Vagina (tissue), 2 donors: ENCODE measurements at regions not wholly inside any gene's neighbourhood (a gene's known extent, or its start where the extent isn't known, plus 50 kb on each side); places are given as distances from the start of the nearest gene placed in this dataset.

Experiments
- POLR2A ChIP-seq, 2 donors: fragments of 450-650 bp; IDR thresholded peaks; one replicate each; pipeline ENCODE4 v1.6.1; 2017; ENCODE audit warnings: antibody characterized with exemption in 2 of 2, mild to moderate bottlenecking in 2 of 2, moderate library complexity in 2 of 2
- POLR2AphosphoS5 ChIP-seq, 2 donors: sonication (generic); formaldehyde crosslinking; IDR thresholded peaks; one replicate each; pipeline ENCODE4 v1.9.0; 2017; ENCODE audit warnings: antibody characterized with exemption in 2 of 2, mild to moderate bottlenecking in 2 of 2, low read depth in 1 of 2; ENCODE audit not compliant: insufficient read depth in 1 of 2
- TF ChIP-seq, protein P1 (sequence below), 3 experiments: fragments of 450-650 bp in 2 of 3; fragments of 200-600 bp in 1 of 3; sonication (generic) in 1 of 3; IDR thresholded peaks; one replicate each; pipeline ENCODE4 v1.5.1; 2017 to 2019; ENCODE audit warnings: antibody characterized with exemption in 3 of 3, mild to moderate bottlenecking in 2 of 3, moderate library complexity in 2 of 3

DNA sequence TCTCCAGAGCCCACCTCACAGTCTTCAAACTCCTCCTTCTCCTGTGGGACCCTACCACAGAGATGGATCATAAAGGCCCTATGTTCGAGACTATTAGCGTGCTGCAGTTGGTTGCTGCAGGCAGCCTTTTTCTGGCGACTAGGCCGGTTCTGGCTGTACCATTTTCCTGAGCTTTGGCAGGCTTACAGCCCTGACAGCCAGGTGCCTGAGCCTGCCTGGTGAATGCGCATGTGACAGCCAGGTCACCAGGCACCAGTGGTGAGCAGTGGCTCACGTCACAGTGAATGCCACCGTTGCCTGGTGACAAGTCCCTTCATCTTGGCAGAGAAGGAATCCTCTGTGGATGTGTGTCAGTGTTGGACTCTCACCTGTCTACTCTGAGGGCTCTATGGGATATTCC is 978.8 kb downstream of the KCNJ18 start:
- TF ChIP-seq POLR2AphosphoS5 (IDR thresholded peaks at IDR 0.05; ENCODE audit: insufficient read depth in 1 of 2, low read depth in 1 of 2), result no peak
- TF ChIP-seq, protein P1, sequence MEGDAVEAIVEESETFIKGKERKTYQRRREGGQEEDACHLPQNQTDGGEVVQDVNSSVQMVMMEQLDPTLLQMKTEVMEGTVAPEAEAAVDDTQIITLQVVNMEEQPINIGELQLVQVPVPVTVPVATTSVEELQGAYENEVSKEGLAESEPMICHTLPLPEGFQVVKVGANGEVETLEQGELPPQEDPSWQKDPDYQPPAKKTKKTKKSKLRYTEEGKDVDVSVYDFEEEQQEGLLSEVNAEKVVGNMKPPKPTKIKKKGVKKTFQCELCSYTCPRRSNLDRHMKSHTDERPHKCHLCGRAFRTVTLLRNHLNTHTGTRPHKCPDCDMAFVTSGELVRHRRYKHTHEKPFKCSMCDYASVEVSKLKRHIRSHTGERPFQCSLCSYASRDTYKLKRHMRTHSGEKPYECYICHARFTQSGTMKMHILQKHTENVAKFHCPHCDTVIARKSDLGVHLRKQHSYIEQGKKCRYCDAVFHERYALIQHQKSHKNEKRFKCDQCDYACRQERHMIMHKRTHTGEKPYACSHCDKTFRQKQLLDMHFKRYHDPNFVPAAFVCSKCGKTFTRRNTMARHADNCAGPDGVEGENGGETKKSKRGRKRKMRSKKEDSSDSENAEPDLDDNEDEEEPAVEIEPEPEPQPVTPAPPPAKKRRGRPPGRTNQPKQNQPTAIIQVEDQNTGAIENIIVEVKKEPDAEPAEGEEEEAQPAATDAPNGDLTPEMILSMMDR (IDR thresholded peaks at IDR 0.05), result no peak
- TF ChIP-seq POLR2A (IDR thresholded peaks at IDR 0.05), result no peak
